ENCODE measurements at regions not wholly inside any gene's neighbourhood (a gene's known extent, or its start where the extent isn't known, plus 50 kb on each side); places are given as distances from the start of the nearest gene placed in this dataset.

GRCh38 chr1:103220631-103221041 lies 112.3 kb upstream of the COL11A1 start:
- TF ChIP-seq, protein P1, sequence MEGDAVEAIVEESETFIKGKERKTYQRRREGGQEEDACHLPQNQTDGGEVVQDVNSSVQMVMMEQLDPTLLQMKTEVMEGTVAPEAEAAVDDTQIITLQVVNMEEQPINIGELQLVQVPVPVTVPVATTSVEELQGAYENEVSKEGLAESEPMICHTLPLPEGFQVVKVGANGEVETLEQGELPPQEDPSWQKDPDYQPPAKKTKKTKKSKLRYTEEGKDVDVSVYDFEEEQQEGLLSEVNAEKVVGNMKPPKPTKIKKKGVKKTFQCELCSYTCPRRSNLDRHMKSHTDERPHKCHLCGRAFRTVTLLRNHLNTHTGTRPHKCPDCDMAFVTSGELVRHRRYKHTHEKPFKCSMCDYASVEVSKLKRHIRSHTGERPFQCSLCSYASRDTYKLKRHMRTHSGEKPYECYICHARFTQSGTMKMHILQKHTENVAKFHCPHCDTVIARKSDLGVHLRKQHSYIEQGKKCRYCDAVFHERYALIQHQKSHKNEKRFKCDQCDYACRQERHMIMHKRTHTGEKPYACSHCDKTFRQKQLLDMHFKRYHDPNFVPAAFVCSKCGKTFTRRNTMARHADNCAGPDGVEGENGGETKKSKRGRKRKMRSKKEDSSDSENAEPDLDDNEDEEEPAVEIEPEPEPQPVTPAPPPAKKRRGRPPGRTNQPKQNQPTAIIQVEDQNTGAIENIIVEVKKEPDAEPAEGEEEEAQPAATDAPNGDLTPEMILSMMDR (IDR thresholded peaks at IDR 0.05), result no peak
- ChIA-PET CTCF (no interaction called here), POLR2A (no interaction called here)
- ATAC-seq (ENCODE audit: low read depth), result no peak
- Mint-ChIP-seq H3K27ac (no peak overlapping the region), H3K9me3 (peaks cover 2% of the 10 kb centered on the region), H3K27me3 (no peaks in the 10 kb centered on the region), H3K4me3 (no peak overlapping the region), H3K4me1 (no peaks in the 10 kb centered on the region), H3K36me3 (ENCODE audit: low read depth) (no peaks in the 10 kb centered on the region)
- DNase-seq, result no peak
- intact Hi-C loops (cut with micrococcal nuclease), result no loop called here

GRCh38 chr1:103218821-103219220 lies 110.5 kb upstream of the COL11A1 start:
- H3K36me3 Mint-ChIP-seq (ENCODE audit: low read depth), result no peaks in the 10 kb centered on the region

DNA sequence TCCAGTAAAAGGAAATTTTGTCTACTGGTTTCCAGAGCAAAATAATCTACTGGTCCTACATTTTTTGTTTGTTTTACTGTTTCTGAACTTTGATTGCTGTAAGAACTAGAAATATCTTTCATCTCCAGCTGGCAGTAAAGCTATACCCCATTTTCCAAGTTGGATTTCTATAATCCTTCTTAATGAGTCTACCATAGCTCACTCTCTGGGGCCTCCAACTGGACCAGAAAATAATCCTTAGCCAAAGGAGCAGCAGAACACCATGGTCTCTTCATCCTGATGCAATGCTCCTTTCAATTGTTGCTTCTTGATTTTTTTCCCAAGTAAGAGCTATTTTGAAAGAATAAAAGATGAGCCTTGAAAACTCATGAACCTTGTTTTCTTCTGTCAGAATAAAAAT lies 110.0 kb upstream of the COL11A1 start:
- ATAC-seq (ENCODE audit: low read depth), result no peak
- H3K27ac Mint-ChIP-seq, result no peak overlapping the region
- no peak overlapping the region for H3K4me3 Mint-ChIP-seq
- POLR2A ChIA-PET, result no interaction called here
- CTCF ChIA-PET, result no interaction called here
- no peaks in the 10 kb centered on the region for H3K4me1 Mint-ChIP-seq
- no peaks in the 10 kb centered on the region for H3K36me3 Mint-ChIP-seq (ENCODE audit: low read depth)
- TF ChIP-seq, protein P1 (IDR thresholded peaks at IDR 0.05), result no peak
- DNase-seq, result no peak
- intact Hi-C loops (cut with micrococcal nuclease), result no loop called here
- H3K9me3 Mint-ChIP-seq, result peaks cover 2% of the 10 kb centered on the region
- no peaks in the 10 kb centered on the region for H3K27me3 Mint-ChIP-seq

More at GRCh38 chr1:103218821-103219220, 110.5 kb upstream of the COL11A1 start:
- ATAC-seq (ENCODE audit: low read depth) (no peak), DNase-seq (no peak)
- Mint-ChIP-seq H3K4me1 (no peaks in the 10 kb centered on the region), H3K4me3 (no peak overlapping the region), H3K27ac (no peak overlapping the region), H3K9me3 (peaks cover 2% of the 10 kb centered on the region), H3K27me3 (no peaks in the 10 kb centered on the region)
- ChIA-PET POLR2A (no interaction called here), CTCF (no interaction called here)
- TF ChIP-seq, protein P1 (IDR thresholded peaks at IDR 0.05), result no peak
- intact Hi-C loops (cut with micrococcal nuclease), result no loop called here

DNA sequence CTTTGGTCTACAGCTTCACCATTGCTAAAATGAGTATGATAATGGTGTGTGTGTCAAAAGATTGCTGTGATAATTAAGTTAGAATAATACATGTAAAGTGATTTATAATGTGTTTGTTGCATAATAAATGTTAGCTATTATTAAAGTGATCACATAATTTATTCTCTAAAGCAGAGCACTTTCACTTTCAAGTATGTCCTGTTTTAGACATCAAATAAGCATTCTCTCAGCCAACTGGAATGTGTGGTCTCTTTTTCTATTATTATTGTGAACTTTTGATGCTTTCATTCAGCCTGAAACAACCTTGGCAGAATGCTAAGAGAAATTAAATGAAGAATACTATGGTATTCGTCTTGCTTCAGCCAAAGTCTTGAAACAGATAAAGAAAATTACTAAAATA lies 102.8 kb upstream of the COL11A1 start:
- H3K4me1 Mint-ChIP-seq, result no peaks in the 10 kb centered on the region
- ATAC-seq (ENCODE audit: low read depth) (no peak), DNase-seq (no peak)
- H3K9me3 Mint-ChIP-seq, result no peaks in the 10 kb centered on the region
- H3K27me3 Mint-ChIP-seq, result no peaks in the 10 kb centered on the region
- no peak overlapping the region for H3K27ac Mint-ChIP-seq
- CTCF ChIA-PET, result no interaction called here
- no peaks in the 10 kb centered on the region for H3K36me3 Mint-ChIP-seq (ENCODE audit: low read depth)
- H3K4me3 Mint-ChIP-seq, result no peak overlapping the region
- intact Hi-C loops (cut with micrococcal nuclease), result no loop called here
- POLR2A ChIA-PET, result no interaction called here
- TF ChIP-seq, protein P1 (IDR thresholded peaks at IDR 0.05), result no peak

GRCh38 chr1:103208844-103209243 lies 100.5 kb upstream of the COL11A1 start:
- CTCF ChIA-PET, result no interaction called here
- H3K4me1 Mint-ChIP-seq, result no peaks in the 10 kb centered on the region
- ATAC-seq (ENCODE audit: low read depth) (no peak), DNase-seq (no peak)
- no peak overlapping the region for H3K27ac Mint-ChIP-seq
- TF ChIP-seq, protein P1 (IDR thresholded peaks at IDR 0.05), result no peak
- no peak overlapping the region for H3K4me3 Mint-ChIP-seq
- H3K9me3 Mint-ChIP-seq, result no peaks in the 10 kb centered on the region
- H3K27me3 Mint-ChIP-seq, result no peaks in the 10 kb centered on the region
- no peaks in the 10 kb centered on the region for H3K36me3 Mint-ChIP-seq (ENCODE audit: low read depth)
- POLR2A ChIA-PET, result no interaction called here
- intact Hi-C loops (cut with micrococcal nuclease), result no loop called here

Data from activated B cell treated with CpG ODN at 0.5 μM for 24 hours (primary cell).